Ecto neural progenitor cell (in vitro differentiated cells): ENCODE measurements at regions not wholly inside any gene's neighbourhood (a gene's known extent, or its start where the extent isn't known, plus 50 kb on each side); places are given as distances from the start of the nearest gene placed in this dataset.
"Not testable (repeated sequence)": the region's sequence is repeated elsewhere in the genome, so short reads cannot be mapped to it uniquely, and the experiment has no call there.

Source experiments
- DNase-seq: peaks from one replicate; pipeline ENCODE4 v3.0.0-alpha.2; 2018; ENCODE audit warnings: low spot score

DNA sequence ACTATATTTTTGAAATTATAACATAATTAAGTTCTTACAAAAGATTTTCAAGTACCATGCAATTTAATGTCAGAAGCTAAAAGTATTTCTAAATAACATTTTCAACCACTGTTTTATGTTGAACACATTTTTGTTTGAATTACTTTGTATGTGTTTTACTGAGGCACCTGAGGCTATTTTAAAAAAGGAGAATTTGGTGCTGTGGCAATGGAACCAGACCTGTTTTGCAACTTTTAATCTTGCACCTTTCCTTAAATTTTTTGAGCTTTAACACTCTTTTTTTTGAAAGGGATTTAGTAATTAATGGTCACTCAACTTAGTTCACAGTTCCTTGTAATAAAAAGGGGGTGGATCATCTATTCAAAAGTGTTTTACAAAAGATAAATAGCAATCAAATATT, 561.6 kb downstream of the ZBBX start:
- no peak for DNase-seq

GRCh38 chr3:166817269-166817668, 562.8 kb downstream of the ZBBX start:
- not testable (repeated sequence) for DNase-seq

GRCh38 chr3:166810741-166811445, 569.2 kb downstream of the ZBBX start:
- DNase-seq: no peak

DNA sequence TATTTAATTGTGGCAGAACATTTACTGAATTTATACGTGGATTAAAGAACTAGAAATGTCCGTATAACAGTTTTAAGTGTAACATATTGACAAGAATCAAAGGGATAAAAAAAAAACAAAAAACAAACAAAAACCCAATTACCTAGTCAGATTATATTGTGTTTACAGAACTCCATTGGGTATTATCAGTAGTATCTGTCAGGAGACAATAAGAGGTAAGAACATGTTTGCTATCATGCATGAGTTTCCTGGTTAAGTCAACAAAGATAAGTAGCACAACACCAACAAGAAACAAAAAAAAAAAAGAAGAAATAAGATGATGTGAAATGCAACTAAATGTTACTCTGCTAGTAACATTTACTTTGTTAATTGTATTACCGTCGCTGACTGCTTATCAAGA, 570.6 kb downstream of the ZBBX start:
- DNase-seq: no peak

DNA sequence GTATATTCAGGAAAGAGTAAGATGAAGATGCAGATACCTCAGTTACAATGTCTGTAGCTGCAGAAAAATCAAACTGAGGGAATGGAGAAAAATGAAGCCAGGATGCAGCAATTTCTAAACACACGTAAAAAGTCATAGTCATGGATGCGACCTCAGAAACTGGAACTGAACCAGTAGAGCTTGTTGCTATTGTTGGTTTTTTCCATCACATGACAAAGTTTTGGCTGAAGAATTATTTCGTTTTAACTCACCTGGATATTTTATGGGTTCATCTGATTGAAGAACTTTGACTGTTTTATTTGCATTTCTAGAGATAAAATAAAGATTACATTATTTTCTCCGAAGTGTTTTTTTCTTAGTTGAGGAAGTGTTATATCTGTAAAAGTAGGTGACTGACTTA, 591.2 kb downstream of the ZBBX start:
- DNase-seq: no peak

- no peak for DNase-seq
Measured at GRCh38 chr3:166785876-166786275, 594.2 kb downstream of the ZBBX start.

DNA sequence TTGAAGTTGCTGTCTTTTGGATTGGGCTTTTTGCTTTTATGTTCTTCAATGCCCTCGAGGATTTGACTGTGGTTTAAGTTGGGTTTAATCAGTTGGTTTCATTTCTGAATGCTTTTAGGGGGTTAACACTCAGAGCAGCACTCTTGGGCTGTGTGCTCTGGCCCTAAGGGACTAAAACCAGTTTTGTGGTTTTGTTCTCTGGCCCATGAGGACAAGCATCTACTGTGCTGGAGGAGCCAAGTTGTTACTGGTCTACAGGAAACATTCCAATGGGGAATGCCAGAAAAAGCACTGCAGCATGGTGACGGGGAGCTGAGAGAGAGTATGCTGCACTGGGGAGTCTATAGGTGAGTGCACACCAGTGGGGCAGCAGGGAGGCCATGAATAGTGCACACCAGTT, 596.9 kb downstream of the ZBBX start:
- no peak for DNase-seq

GRCh38 chr3:166764698-166765318, 615.3 kb downstream of the ZBBX start:
- DNase-seq: no peak

DNA sequence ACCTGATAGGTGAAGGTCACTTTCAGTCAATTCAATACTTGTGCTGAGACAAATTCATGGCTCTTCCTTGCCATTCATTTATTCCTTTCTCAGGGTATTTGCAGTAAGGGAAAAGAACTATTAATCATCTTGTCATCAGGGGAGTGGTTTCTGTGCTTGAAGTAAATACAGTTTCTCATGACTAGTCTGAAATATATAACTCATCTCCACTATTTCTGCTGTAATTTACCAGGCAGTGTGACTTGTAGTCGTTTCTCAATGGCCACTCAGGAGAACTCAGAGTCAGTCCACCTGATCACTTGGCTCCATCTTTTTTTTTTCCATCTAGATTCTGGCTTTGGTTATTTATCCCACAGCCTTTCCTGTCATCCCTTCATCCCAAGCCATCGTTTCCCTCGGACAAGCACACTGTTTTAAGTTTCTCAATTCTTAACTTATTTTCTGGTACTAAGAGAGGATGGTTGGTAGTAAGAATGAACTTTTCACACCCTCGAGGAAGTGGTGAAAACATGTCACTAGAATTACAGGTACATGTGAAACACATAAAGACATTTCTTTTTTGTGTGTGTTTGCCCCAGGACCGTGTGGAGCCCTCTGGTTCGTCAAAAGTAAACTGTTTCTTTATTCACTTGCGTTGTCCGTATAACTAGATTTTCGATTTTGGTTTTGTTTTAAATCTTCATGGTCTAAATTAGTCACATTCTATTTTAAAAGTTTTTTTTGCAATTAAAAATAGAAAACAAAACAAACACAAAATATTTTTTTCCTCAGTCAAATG, 620.2 kb downstream of the ZBBX start:
- no peak for DNase-seq

- DNase-seq: no peak
Measured at GRCh38 chr3:166752214-166752613, 627.9 kb downstream of the ZBBX start.

- no peak for DNase-seq
Measured at GRCh38 chr3:166743481-166744134, 636.5 kb downstream of the ZBBX start.

DNA sequence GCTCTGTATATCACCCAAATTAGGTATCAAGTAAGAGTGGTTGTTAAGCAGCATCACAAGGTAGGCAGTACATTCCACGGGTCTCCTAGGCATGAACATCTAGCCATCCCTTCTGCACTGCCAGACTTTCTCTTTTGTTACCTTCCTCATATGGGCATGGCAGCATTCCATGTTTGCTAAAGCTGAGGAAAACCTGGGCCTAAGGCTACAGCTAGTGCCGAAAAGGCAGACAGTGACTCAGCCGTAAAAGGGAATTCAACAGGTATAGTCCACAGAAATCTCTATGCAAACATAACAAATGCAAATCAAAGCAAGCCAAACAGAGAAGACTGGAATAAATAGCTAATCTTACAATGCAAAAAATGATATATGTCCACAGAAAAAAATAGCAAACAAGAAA, 645.4 kb downstream of the ZBBX start:
- no peak for DNase-seq

GRCh38 chr3:166731701-166732100, 648.4 kb downstream of the ZBBX start:
- no peak for DNase-seq

DNA sequence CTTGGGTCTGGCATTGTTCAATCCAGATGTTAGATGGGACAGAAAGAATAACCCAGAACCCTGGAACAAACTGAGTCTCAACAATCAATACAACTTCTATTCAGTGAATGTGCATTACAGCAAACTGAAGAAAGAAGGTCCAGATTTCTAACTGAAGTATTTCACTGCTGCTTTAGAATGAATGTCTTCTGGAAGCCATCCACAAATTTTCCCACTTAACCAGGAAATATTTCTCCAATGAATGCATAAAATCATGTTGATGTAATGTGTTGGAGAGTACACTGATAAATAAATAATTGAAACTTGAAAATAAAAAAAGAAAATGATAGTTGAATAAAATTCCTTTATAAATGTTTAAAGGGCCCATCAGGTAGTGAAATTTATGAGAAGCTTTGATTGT, 658.6 kb downstream of the ZBBX start:
- no peak for DNase-seq

- no peak for DNase-seq
Measured at GRCh38 chr3:166714206-166714605, 665.9 kb downstream of the ZBBX start.

DNA sequence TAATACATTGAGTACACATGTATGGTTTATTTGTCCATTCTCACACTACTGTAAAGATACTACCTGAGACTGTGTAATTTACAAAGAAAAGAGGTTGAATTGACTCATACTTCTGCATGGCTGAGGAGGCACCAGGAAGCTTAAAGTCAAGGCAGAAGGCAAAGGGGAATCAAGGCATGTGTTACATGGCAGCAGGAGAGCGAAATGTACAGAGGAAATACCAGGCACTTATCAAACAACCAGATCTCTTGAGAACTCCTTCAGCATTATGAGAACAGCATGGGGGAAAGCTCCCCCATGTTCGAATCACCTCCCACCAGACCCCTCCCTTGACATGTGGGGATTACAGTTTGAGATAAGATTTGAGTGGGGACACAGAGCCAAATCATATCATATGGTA, 666.3 kb downstream of the ZBBX start:
- no peak for DNase-seq

DNA sequence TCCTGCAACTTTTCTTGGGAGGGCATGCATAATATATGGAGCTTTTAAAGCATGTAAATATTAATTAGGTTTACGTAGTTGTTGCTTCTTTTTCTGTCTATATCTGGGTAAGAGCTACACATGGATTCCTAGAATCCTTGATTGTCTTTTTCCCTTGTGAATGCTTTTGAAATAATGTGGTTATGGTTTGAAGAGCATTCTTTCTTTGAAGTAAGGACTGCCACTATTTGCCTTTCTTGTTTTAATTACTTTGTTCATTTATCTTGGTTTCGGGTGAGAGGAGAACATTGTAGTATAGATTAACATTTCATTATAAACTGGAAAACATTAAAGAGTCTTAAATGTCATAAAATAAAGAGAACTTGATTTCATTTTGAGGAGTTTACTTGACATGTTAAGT, 674.0 kb downstream of the ZBBX start:
- DNase-seq: no peak

GRCh38 chr3:166697495-166697894, 682.6 kb downstream of the ZBBX start:
- no peak for DNase-seq

GRCh38 chr3:166696103-166696502, 684.0 kb downstream of the ZBBX start:
- DNase-seq: no peak

DNA sequence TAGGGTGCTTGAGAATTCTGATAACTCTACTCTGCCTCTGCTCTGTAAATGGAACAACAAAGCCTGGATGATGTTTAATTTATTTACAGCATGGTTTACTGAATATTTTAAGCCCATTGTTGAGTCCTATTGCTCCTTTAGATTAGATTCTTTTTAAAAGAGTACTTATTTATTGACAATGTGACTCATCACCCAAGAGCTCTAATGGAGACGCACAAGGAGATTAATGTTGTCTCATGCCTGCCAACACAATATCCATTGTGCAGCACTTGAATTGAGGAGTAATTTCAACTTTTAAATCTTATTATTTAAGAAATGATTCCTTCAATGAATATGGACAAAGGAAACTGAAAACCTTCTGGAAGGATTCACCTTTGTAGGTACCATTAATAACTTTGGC, 691.4 kb downstream of the ZBBX start:
- no peak for DNase-seq

GRCh38 chr3:166685246-166685645, 694.9 kb downstream of the ZBBX start:
- no peak for DNase-seq

GRCh38 chr3:166684077-166684476, 696.0 kb downstream of the ZBBX start:
- not testable (repeated sequence) for DNase-seq

- no peak for DNase-seq
Measured at GRCh38 chr3:166669781-166670180, 710.3 kb downstream of the ZBBX start.
